ENCODE measurements at regions not wholly inside any gene's neighbourhood (a gene's known extent, or its start where the extent isn't known, plus 50 kb on each side); places are given as distances from the start of the nearest gene placed in this dataset.
A peak's percentile ranks its signal among the peaks of the same experiment; 100 is the strongest.

GRCh38 chr4:11485926-11486325, 57.2 kb upstream of the HS3ST1 start:
- no peak for DNase-seq (ENCODE audit: low read depth)

- DNase-seq (ENCODE audit: low read depth) = no peak
Observed at GRCh38 chr4:11484531-11484930, 55.8 kb upstream of the HS3ST1 start.

GRCh38 chr4:11483046-11483445, 54.4 kb upstream of the HS3ST1 start:
- peak; percentile 3 for DNase-seq (ENCODE audit: low read depth)

- no peak for DNase-seq (ENCODE audit: low read depth)
Observed at GRCh38 chr4:11480683-11481082, 52.0 kb upstream of the HS3ST1 start.
